Activated CD4-positive, alpha-beta T cell treated with anti-CD3 and anti-CD28 coated beads, Interleukin-2, amount 10 ng/mL, durations not matched to agents 24 days and 14 days (primary cell): ENCODE measurements at regions not wholly inside any gene's neighbourhood (a gene's known extent, or its start where the extent isn't known, plus 50 kb on each side); places are given as distances from the start of the nearest gene placed in this dataset.
"Not testable (repeated sequence)": the region's sequence is repeated elsewhere in the genome, so short reads cannot be mapped to it uniquely, and the experiment has no call there.

ENCODE experiments used
- DNase-seq: peaks from one replicate; pipeline ENCODE4 v3.0.0; 2022
- H3K27ac Mint-ChIP-seq: one replicate; pipeline ENCODE4 v1.8.0; 2022; ENCODE audit warnings: mild to moderate bottlenecking, mixed read lengths
- H3K27me3 Mint-ChIP-seq: one replicate; pipeline ENCODE4 v1.8.0; 2022; ENCODE audit warnings: mixed read lengths
- H3K36me3 Mint-ChIP-seq: one replicate; pipeline ENCODE4 v1.8.0; 2022; ENCODE audit warnings: low read depth, mild to moderate bottlenecking, mixed read lengths
- H3K4me1 Mint-ChIP-seq: one replicate; pipeline ENCODE4 v1.8.0; 2021; ENCODE audit warnings: mixed read lengths
- H3K4me3 Mint-ChIP-seq: one replicate; pipeline ENCODE4 v1.8.0; 2022; ENCODE audit warnings: mild to moderate bottlenecking, moderate library complexity, mixed read lengths
- H3K9me3 Mint-ChIP-seq: one replicate; pipeline ENCODE4 v1.8.0; 2021; ENCODE audit warnings: mixed read lengths
- intact Hi-C: fragments of 100-400 bp; cut with micrococcal nuclease; formaldehyde crosslinking; loops from one replicate; pipeline ENCODE4 v1.15.1; 2023

DNA sequence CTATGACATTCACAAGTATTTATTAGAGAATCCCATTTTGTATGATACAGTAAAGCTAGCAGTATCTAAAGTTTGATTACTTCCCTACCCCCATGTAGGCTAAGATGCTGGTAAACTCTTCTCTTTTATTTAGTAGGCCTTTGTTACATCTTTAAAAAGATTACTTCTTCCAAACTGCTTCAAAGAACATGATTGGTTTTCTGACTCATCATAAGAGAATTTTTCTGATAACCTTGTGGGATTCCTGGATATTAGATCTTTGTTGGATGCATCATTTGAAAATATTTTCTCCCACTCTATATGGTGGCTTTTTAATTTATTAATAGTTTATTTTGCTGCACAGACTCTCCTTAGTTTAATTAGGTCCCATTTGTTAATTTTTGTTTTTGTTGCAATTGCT is 898.3 kb upstream of the ADGRB3 start:
- no peak overlapping the region for H3K4me3 Mint-ChIP-seq
- intact Hi-C loops: no loop called here
- H3K27me3 Mint-ChIP-seq: no peaks in the 10 kb centered on the region
- peaks cover 6% of the 10 kb centered on the region for H3K9me3 Mint-ChIP-seq
- H3K36me3 Mint-ChIP-seq: no peaks in the 10 kb centered on the region
- no peak overlapping the region for H3K27ac Mint-ChIP-seq
- no peaks in the 10 kb centered on the region for H3K4me1 Mint-ChIP-seq
- no peak for DNase-seq

DNA sequence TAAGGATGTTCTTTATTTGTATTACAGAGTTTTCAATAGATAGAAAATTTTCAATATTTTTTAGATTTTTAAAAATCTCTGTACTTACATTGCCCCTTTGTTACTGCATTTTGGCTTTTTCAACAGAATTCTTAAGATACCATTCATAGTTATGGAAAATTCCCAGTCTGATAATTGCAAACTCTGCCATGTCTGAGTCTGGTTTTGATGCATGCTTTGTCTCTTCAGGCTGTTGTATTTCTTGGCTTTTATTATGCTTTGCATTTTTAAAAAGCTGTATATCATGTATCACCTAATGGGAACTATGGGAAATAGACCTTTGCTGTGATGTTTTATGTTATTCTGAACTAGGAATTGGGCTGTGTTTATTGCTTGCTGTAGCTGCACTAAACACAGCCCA is 898.9 kb upstream of the ADGRB3 start:
- peaks cover 10% of the 10 kb centered on the region for H3K9me3 Mint-ChIP-seq
- no peaks in the 10 kb centered on the region for H3K27me3 Mint-ChIP-seq
- no peak overlapping the region for H3K27ac Mint-ChIP-seq
- no peak for DNase-seq
- H3K4me1 Mint-ChIP-seq: no peaks in the 10 kb centered on the region
- intact Hi-C loops: no loop called here
- H3K36me3 Mint-ChIP-seq: no peaks in the 10 kb centered on the region
- no peak overlapping the region for H3K4me3 Mint-ChIP-seq

DNA sequence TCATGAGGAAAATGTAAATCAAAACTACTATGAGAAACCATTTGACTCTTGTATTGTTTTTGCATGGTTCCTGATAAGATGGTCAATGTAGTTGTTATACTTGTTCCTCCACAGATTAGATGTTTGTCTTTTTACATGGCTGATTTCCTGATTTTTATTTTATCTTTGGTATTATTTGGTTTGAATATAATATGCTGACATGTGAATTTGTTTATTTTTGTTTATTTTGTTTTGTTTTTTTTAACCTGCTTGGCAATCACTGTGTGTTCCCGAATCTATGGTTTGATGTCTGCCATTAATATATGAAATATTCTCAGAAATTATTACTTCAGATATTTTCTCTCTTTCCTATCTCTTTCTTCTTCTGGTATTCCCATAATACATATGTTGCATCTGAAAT is 899.5 kb upstream of the ADGRB3 start:
- Mint-ChIP-seq H3K36me3 (no peaks in the 10 kb centered on the region), H3K27ac (no peak overlapping the region), H3K4me1 (no peaks in the 10 kb centered on the region), H3K4me3 (no peak overlapping the region), H3K9me3 (peaks cover 10% of the 10 kb centered on the region), H3K27me3 (no peaks in the 10 kb centered on the region)
- intact Hi-C loops: no loop called here
- no peak for DNase-seq

DNA sequence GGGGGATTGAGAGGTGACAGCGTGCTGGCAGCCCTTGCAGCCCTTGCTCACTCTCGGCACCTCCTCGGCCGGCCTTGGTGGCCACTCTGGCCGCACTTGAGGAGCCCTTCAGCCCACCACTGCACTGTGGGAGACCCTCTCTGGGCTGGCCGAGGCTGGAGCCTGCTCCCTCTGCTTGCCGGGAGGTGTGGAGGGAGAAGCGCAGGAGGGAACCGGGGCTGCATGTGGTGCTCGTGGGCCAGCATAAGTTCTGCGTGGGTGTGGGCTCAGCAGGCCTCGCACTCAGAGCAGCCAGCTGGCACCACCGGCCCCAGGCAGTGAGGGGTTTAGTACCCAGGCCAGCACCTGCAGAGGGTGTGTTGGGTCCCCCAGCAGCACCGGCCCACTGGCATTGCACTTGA is 912.2 kb upstream of the ADGRB3 start:
- no peaks in the 10 kb centered on the region for H3K4me1 Mint-ChIP-seq
- no peaks in the 10 kb centered on the region for H3K27me3 Mint-ChIP-seq
- H3K9me3 Mint-ChIP-seq: peaks cover 4% of the 10 kb centered on the region
- intact Hi-C loops: no loop called here
- no peak overlapping the region for H3K27ac Mint-ChIP-seq
- no peaks in the 10 kb centered on the region for H3K36me3 Mint-ChIP-seq
- H3K4me3 Mint-ChIP-seq: no peak overlapping the region
- DNase-seq: no peak

DNA sequence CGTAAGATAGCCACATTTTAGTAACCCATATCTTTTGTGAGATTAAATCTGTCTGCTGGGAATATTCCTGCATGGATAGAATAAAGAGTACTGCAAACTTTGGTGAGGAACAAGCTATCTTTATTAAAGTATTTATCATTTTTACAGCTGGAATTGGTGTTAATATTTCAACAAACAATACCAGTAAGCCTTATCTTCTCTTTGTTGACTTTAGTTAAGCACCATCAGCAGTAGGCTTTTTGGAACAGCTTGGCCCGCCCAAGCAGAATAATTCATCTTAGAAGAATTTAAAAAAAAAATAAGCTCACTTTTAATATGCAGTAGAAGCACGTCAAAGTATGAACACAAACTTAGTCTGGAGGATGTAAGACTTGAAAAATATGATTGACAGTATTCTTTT is 917.8 kb upstream of the ADGRB3 start:
- Mint-ChIP-seq H3K36me3 (no peaks in the 10 kb centered on the region), H3K4me3 (no peak overlapping the region), H3K4me1 (no peaks in the 10 kb centered on the region), H3K9me3 (no peaks in the 10 kb centered on the region), H3K27ac (no peak overlapping the region), H3K27me3 (no peaks in the 10 kb centered on the region)
- DNase-seq: no peak
- intact Hi-C loops: no loop called here

DNA sequence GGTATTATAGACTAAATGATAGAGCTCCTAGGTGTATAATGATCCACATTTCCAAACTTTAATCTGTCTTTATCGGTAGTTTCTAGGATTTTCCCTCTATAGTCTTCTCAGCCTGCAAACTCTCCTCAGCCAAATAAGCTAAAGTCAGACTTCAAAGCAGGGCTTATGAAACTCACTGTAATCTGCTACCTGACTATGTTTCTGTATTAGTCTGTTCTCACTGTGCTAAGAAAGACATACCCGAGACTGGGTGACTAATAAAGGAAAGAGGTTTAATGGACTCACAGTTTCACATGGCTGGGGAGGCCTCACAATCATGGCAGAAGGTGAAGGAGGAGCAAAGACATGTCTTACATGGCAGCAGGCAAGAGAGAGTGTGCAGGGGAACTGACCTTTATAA is 928.7 kb upstream of the ADGRB3 start:
- H3K4me1 Mint-ChIP-seq: no peaks in the 10 kb centered on the region
- intact Hi-C loops: no loop called here
- H3K36me3 Mint-ChIP-seq: no peaks in the 10 kb centered on the region

DNA sequence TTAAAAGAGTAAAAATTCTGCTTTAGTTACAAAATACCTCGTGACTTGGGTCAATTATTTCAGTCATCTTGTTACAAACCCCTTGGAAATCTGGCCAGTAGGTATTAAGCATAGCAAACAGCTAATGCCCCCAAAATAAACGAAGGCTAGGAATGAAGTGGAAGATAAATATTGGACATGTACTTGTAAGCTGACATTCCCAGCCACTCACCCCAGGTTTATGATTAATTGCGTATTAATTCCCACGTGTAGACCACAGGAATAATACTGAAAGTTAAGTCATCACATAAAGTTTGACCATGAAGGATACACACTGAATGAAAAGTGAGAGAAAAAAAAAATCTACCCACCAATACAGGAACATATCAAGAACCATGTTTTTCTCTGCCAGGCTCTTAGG is 936.5 kb upstream of the ADGRB3 start:
- H3K4me1 Mint-ChIP-seq: no peaks in the 10 kb centered on the region
- intact Hi-C loops: no loop called here
- H3K36me3 Mint-ChIP-seq: no peaks in the 10 kb centered on the region
- H3K27me3 Mint-ChIP-seq: no peaks in the 10 kb centered on the region
- no peak overlapping the region for H3K4me3 Mint-ChIP-seq
- DNase-seq: no peak
- no peaks in the 10 kb centered on the region for H3K9me3 Mint-ChIP-seq
- no peak overlapping the region for H3K27ac Mint-ChIP-seq

More for the DNA sequence above, 928.7 kb upstream of the ADGRB3 start:
- Mint-ChIP-seq H3K27ac (no peak overlapping the region), H3K9me3 (no peaks in the 10 kb centered on the region), H3K4me3 (no peak overlapping the region), H3K27me3 (no peaks in the 10 kb centered on the region)
- DNase-seq: no peak

DNA sequence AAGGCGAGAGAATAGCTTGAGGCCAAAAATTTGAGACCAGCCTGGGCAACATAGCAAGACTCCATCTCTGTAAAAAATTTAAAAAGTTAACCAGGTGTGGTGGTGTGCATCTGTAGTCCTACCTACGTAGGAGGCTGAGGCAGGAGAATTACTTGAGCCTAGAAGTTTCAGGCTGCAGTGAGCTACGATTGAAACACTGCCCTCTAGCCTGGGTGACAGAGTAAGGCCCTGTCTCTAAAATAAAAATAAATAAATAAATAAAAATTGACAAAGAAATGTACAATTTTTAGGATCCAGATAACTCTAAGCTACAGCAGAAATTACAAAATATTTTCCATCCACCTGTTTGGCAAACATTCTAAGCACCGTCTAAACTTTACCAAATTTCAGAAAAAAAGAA is 941.0 kb upstream of the ADGRB3 start:
- Mint-ChIP-seq H3K4me1 (no peaks in the 10 kb centered on the region), H3K4me3 (no peak overlapping the region), H3K27me3 (no peaks in the 10 kb centered on the region), H3K36me3 (no peaks in the 10 kb centered on the region), H3K9me3 (no peaks in the 10 kb centered on the region), H3K27ac (no peak overlapping the region)
- no peak for DNase-seq
- intact Hi-C loops: no loop called here

DNA sequence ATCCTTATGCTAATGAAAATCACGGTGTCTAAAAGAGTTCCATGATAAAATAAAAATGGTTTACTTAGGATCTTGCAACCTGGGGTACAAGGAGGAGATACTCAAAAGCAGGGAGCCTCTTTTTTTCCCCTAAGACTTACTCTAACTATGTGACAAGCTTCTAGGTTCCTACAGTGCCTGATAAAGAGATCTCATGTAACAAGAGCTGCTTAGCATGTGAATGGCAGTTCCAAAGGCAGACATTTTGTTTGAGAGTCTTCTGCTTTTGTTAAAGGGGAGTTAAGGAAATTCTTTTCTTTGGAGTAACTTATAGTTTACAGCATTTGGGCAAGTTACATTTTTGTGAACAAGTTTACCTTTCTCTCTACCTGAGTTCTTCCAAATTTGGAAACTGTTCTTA is 945.8 kb upstream of the ADGRB3 start:
- no peaks in the 10 kb centered on the region for H3K4me1 Mint-ChIP-seq
- no peak for DNase-seq
- no peak overlapping the region for H3K4me3 Mint-ChIP-seq
- intact Hi-C loops: no loop called here
- H3K9me3 Mint-ChIP-seq: no peaks in the 10 kb centered on the region
- H3K27ac Mint-ChIP-seq: no peak overlapping the region
- no peaks in the 10 kb centered on the region for H3K36me3 Mint-ChIP-seq
- H3K27me3 Mint-ChIP-seq: no peaks in the 10 kb centered on the region

DNA sequence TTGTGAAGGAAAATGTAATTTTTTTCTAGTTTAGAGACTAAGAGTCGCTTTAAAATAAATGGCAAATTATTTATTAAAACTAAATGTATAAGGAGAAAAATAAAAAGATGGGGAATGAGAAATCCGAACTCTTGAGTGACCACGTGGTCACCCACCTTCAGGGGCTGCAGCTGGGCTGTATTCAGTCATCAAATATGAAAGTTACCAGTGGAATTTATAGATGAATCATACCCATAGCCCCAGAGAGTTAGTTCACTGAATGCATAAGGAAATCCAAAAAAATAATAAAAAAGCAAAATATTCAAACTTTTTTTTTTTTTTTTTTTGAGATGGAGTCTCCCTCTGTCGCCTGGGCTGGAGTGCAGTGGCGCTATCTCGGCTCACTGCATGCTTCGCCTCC is 947.7 kb upstream of the ADGRB3 start:
- DNase-seq: no peak
- Mint-ChIP-seq H3K4me3 (no peak overlapping the region), H3K36me3 (no peaks in the 10 kb centered on the region), H3K9me3 (no peaks in the 10 kb centered on the region), H3K4me1 (no peaks in the 10 kb centered on the region), H3K27me3 (no peaks in the 10 kb centered on the region), H3K27ac (no peak overlapping the region)
- intact Hi-C loops: no loop called here

DNA sequence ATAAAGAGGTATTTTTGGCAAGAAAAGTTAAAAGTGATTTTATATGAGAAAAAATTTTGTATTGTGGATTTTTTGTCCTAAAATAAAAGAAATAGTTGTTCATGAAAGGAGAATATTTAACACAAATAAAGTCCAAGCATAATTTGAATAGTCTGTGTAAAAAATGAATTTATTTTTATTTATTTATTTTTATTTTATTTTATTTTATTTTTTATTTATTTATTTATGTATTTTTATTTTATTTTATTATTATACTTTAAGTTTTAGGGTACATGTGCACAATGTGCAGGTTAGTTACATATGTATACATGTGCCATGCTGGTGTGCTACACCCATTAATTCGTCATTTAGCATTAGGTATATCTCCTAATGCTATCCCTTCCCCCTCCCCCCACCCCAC is 948.9 kb upstream of the ADGRB3 start:
- H3K27ac Mint-ChIP-seq, H3K27me3 Mint-ChIP-seq, intact Hi-C loops, H3K9me3 Mint-ChIP-seq, H3K4me3 Mint-ChIP-seq, DNase-seq, H3K36me3 Mint-ChIP-seq, H3K4me1 Mint-ChIP-seq: not testable (repeated sequence)

DNA sequence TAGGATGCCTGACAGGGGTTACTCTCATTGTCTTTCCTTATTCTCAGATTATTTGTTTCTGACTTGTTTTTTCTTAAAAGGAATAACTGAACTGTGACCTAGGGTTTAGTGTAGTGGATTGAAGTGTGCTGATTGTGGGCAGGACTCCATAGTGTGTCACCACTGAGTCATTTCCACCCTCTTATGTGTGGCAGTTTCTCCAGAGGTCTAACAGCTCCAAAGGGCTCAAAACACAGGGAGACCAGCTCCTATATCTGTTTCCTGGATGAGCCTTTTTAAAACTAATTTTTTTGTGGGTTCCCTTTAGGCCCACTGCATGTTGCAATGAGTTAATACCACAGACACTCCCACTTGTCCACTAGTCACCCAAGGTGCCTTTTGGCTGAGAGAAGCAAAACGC is 951.1 kb upstream of the ADGRB3 start:
- intact Hi-C loops: no loop called here
- DNase-seq: no peak
- Mint-ChIP-seq H3K36me3 (no peaks in the 10 kb centered on the region), H3K27ac (no peak overlapping the region), H3K4me3 (no peak overlapping the region), H3K9me3 (no peaks in the 10 kb centered on the region), H3K4me1 (no peaks in the 10 kb centered on the region), H3K27me3 (no peaks in the 10 kb centered on the region)

DNA sequence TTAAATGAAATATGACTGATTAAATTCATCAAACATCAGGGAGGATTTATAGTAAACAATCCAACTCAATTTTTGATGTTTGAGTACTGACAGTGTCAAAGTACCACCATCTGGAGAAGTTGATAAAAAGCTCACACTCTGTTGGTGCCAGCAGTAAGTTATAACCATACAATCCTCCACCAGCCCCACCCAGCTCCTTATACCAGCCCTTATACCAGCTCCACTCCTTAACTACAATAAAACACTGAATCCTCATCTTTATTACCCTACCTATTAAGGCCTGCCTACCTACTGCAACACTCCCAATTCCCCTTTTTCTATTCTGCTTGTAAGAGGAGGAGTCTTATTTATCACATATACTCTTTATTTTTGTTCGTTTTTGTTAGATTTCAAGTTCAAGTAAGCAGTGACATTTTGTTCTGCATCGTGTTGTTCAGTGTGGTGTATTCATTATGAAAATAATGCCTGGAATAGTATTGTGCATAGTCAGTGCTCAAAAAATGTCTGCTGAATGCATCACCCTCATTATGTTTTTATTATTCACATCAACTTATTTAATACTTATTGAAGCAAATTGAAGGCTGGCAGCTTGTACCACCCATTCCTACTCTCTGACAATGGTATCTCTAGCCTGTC is 954.7 kb upstream of the ADGRB3 start:
- no peak for DNase-seq
- intact Hi-C loops: no loop called here
- H3K27me3 Mint-ChIP-seq: no peaks in the 10 kb centered on the region
- H3K4me3 Mint-ChIP-seq: no peak overlapping the region
- no peak overlapping the region for H3K27ac Mint-ChIP-seq
- H3K36me3 Mint-ChIP-seq: no peaks in the 10 kb centered on the region
- H3K9me3 Mint-ChIP-seq: no peaks in the 10 kb centered on the region
- no peaks in the 10 kb centered on the region for H3K4me1 Mint-ChIP-seq

DNA sequence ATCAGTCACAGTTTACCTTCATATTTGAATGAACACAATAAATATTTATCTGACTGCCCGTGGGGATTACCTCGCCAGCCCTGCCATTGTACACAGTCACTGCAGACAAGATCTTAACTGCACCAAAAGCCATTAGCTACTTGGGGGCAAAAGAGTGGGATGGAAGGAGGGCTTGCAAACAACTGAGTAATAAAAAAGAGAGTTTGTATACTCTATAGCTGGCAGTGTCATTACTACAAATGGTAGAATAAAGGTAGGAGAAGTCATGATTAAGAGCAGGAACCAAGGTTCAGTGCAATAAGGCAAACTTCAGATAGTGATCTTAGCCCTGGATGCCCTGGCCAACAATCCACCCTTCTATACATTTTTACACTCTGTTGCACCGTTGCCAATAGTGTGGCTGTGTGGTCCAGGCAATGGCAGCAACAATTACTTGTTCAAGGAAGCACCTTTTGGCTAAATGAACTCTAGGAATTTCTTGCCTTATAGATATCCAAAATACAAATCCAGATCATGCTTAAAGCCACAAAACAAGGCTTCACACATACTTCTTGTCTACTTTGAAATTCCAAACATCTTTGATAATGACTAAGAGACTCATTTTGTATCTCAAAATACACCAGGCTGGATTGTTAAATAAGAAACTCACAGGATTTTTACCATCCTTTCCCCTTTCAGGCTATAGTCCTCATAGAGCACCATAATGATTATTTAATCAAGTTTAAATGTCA is 955.4 kb upstream of the ADGRB3 start:
- H3K4me3 Mint-ChIP-seq: no peak overlapping the region
- intact Hi-C loops: no loop called here
- no peaks in the 10 kb centered on the region for H3K9me3 Mint-ChIP-seq
- no peaks in the 10 kb centered on the region for H3K4me1 Mint-ChIP-seq
- H3K36me3 Mint-ChIP-seq: no peaks in the 10 kb centered on the region
- H3K27me3 Mint-ChIP-seq: no peaks in the 10 kb centered on the region
- no peak overlapping the region for H3K27ac Mint-ChIP-seq
- no peak for DNase-seq

DNA sequence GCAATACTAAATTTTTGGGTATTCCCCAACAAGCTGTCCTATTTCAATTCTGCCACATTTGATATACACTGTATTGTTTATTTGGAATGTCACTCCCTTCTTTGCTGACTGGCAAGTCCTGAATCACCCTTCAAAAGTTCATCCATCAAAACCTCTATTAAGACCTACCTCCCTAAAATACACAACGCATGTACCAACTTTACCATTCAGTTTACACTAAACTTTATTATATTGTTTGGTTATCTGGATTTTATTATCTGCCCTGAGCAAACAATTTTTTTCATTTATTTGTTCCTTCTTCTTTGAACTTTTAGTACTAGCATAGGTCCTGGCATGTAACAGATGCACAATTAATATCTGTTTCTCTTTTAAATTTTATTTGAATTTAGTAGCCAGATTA is 958.2 kb upstream of the ADGRB3 start:
- no peaks in the 10 kb centered on the region for H3K36me3 Mint-ChIP-seq
- H3K27ac Mint-ChIP-seq: no peak overlapping the region
- intact Hi-C loops: no loop called here
- no peaks in the 10 kb centered on the region for H3K27me3 Mint-ChIP-seq
- H3K4me3 Mint-ChIP-seq: no peak overlapping the region
- DNase-seq: no peak
- H3K9me3 Mint-ChIP-seq: no peaks in the 10 kb centered on the region
- no peaks in the 10 kb centered on the region for H3K4me1 Mint-ChIP-seq
